Left lobe of liver (tissue), 2 donors: ENCODE measurements at regions not wholly inside any gene's neighbourhood (a gene's known extent, or its start where the extent isn't known, plus 50 kb on each side); places are given as distances from the start of the nearest gene placed in this dataset.
"Not testable (repeated sequence)": the region's sequence is repeated elsewhere in the genome, so short reads cannot be mapped to it uniquely, and the experiment has no call there.

Experiments used
- ATAC-seq: fragments of 200-7000 bp; cut with Tn5 transposase; one replicate; pipeline ENCODE4 v1.9.1; 2020; ENCODE audit warnings: mild to moderate bottlenecking, moderate library complexity
- DNase-seq: peaks from one replicate; pipeline ENCODE4 v3.0.0-alpha.2; 2020; ENCODE audit warnings: low spot score
- donor health status: DM: no; HTN: no; CAD: no; lungs with moderate emphysema.
- donor health status: DM: no; HTN: yes; CAD: no.

GRCh38 chrX:42290608-42291007, 367.3 kb upstream of the CASK start:
- no peak for DNase-seq
- peak; percentile 64 for ATAC-seq

- no peak for DNase-seq
- ATAC-seq: no peak
Observed at GRCh38 chrX:42289492-42290385, 366.4 kb upstream of the CASK start.

- not testable (repeated sequence) for ATAC-seq, DNase-seq
Observed at GRCh38 chrX:42285681-42286080, 362.3 kb upstream of the CASK start.

GRCh38 chrX:42276982-42277690, 353.8 kb upstream of the CASK start:
- DNase-seq (no peak), ATAC-seq (no peak)

GRCh38 chrX:42274151-42274550, 350.8 kb upstream of the CASK start:
- ATAC-seq (no peak), DNase-seq (no peak)

GRCh38 chrX:42273387-42273786, 350.0 kb upstream of the CASK start:
- no peak for DNase-seq
- no peak for ATAC-seq

GRCh38 chrX:42269186-42269585, 345.8 kb upstream of the CASK start:
- DNase-seq (no peak), ATAC-seq (no peak)

- no peak for DNase-seq
- ATAC-seq: no peak
Observed at GRCh38 chrX:42260854-42261253, 337.5 kb upstream of the CASK start.

- DNase-seq (no peak), ATAC-seq (no peak)
Observed at GRCh38 chrX:42248226-42248625, 324.9 kb upstream of the CASK start.

- ATAC-seq (no peak), DNase-seq (no peak)
Observed at GRCh38 chrX:42247241-42247640, 323.9 kb upstream of the CASK start.

GRCh38 chrX:42246814-42247213, 323.5 kb upstream of the CASK start:
- DNase-seq (no peak), ATAC-seq (no peak)

- DNase-seq: no peak
Observed at GRCh38 chrX:42242004-42242403, 318.6 kb upstream of the CASK start.

GRCh38 chrX:42241421-42241820, 318.1 kb upstream of the CASK start:
- ATAC-seq (no peak), DNase-seq (no peak)

More at GRCh38 chrX:42242004-42242403, 318.6 kb upstream of the CASK start:
- ATAC-seq: no peak

- DNase-seq (no peak), ATAC-seq (no peak)
Observed at GRCh38 chrX:42237956-42238355, 314.6 kb upstream of the CASK start.

GRCh38 chrX:42229533-42229932, 306.2 kb upstream of the CASK start:
- DNase-seq (no peak), ATAC-seq (no peak)

GRCh38 chrX:42220666-42221065, 297.3 kb upstream of the CASK start:
- ATAC-seq (no peak), DNase-seq (no peak)

GRCh38 chrX:42220083-42220482, 296.7 kb upstream of the CASK start:
- DNase-seq: no peak

GRCh38 chrX:42219231-42219630, 295.9 kb upstream of the CASK start:
- no peak for ATAC-seq
- no peak for DNase-seq

More at GRCh38 chrX:42220083-42220482, 296.7 kb upstream of the CASK start:
- ATAC-seq: no peak

- ATAC-seq (no peak), DNase-seq (no peak)
Observed at GRCh38 chrX:42195506-42195905, 272.2 kb upstream of the CASK start.

- ATAC-seq: no peak
- no peak for DNase-seq
Observed at GRCh38 chrX:42189576-42189975, 266.2 kb upstream of the CASK start.

- ATAC-seq (no peak), DNase-seq (no peak)
Observed at GRCh38 chrX:42188730-42189129, 265.4 kb upstream of the CASK start.

- no peak for DNase-seq
- no peak for ATAC-seq
Observed at GRCh38 chrX:42176789-42177188, 253.4 kb upstream of the CASK start.
